A549 (cell line): ENCODE measurements at regions not wholly inside any gene's neighbourhood (a gene's known extent, or its start where the extent isn't known, plus 50 kb on each side); places are given as distances from the start of the nearest gene placed in this dataset.

Source experiments
- ATAC-seq, 2 experiments: fragments of 200-7000 bp in 1 of 2; fragments of >200 bp in 1 of 2; cut with Nextera tagmentation in 1 of 2; cut with Tn5 transposase in 1 of 2; 3 replicates each; pipeline versions ENCODE4 v1.8.0 to v1.9.1; 2018 to 2020; ENCODE audit warnings: mild to moderate bottlenecking in 1 of 2, moderate library complexity in 1 of 2
- CTCF ChIA-PET: fragments of 300-600 bp; sonication (Branson Sonifier 250); formaldehyde crosslinking; extraction: SDS; loops from one replicate; lab custom pipeline; 2021; ENCODE audit warnings: antibody characterized with exemption, inconsistent platforms; lab: Yijun Ruan, JAX
- POLR2A ChIA-PET: fragments of 350-600 bp; formaldehyde crosslinking; extraction: SDS; loops from one replicate; lab custom pipeline; 2021; ENCODE audit warnings: antibody characterized with exemption, inconsistent platforms; lab: Yijun Ruan, JAX
- DNase-seq, 2 experiments: peaks; one replicate each; pipeline versions ENCODE4 v3.0.0 to v3.0.0-alpha.2; 2011 to 2016; ENCODE audit warnings: low read depth in 1 of 2, low spot score in 1 of 2
- FAIRE-seq: peaks from 2 replicates; lab custom pipeline; 2011; peaks lifted over from hg19 to GRCh38; lab: Jason Lieb, UNC
- H3K27ac ChIP-seq, 2 experiments: fragments of >200 bp; sonication (Bioruptor Twin); formaldehyde crosslinking; 3 replicates each; pipeline ENCODE4 v1.5.1; 2016 to 2017
- H3K4me1 ChIP-seq: fragments of >200 bp; sonication (Bioruptor Twin); formaldehyde crosslinking; 3 replicates; pipeline ENCODE4 v1.6.1; 2016
- H3K4me2 ChIP-seq: fragments of >200 bp; sonication (Bioruptor Twin); formaldehyde crosslinking; 3 replicates; pipeline ENCODE4 v1.6.1; 2016
- H3K4me3 ChIP-seq: fragments of >200 bp; sonication (Bioruptor Twin); formaldehyde crosslinking; 3 replicates; pipeline ENCODE4 v1.5.1; 2016
- H3K9me3 ChIP-seq: fragments of >200 bp; sonication (Bioruptor Twin); formaldehyde crosslinking; 3 replicates; pipeline ENCODE4 v1.6.1; 2016
- BCL3 ChIP-seq: fragments of >200 bp; sonication (Bioruptor Twin); formaldehyde crosslinking; IDR thresholded peaks from 3 replicates; pipeline ENCODE4 v1.6.1; 2016
- CHD2 ChIP-seq: fragments of 150-350 bp; IDR thresholded peaks from 2 replicates; pipeline ENCODE4 v1.6.1; 2014; ENCODE audit warnings: low read length; ENCODE audit not compliant: partially characterized antibody
- CHD4 ChIP-seq: fragments of 200-600 bp; sonication (generic); IDR thresholded peaks from 2 replicates; pipeline ENCODE4 v1.6.1; 2016; ENCODE audit warnings: antibody characterized with exemption, mild to moderate bottlenecking, borderline replicate concordance
- EHMT2 ChIP-seq: fragments of 200-600 bp; sonication (generic); IDR thresholded peaks from 2 replicates; pipeline ENCODE4 v1.6.1; 2016; ENCODE audit warnings: antibody characterized with exemption, low read depth, mild to moderate bottlenecking, moderate library complexity
- ELK1 ChIP-seq: fragments of 150-350 bp; IDR thresholded peaks from 2 replicates; pipeline ENCODE4 v1.6.1; 2014; ENCODE audit warnings: low read depth, mild to moderate bottlenecking, low read length
- EP300 ChIP-seq, 2 experiments: fragments of >200 bp; sonication (Bioruptor Twin); formaldehyde crosslinking; IDR thresholded peaks; 2 replicates in 1 of 2; 3 replicates in 1 of 2; pipeline ENCODE4 v1.6.1; 2016 to 2017
- ESRRA ChIP-seq: fragments of 150-350 bp; IDR thresholded peaks from 2 replicates; pipeline ENCODE4 v1.6.1; 2014; ENCODE audit warnings: mild to moderate bottlenecking, low read length, borderline replicate concordance
- FOSL2 ChIP-seq, 2 experiments: fragments of 450-650 bp in 1 of 2; fragments of >200 bp in 1 of 2; sonication (Bioruptor Twin) in 1 of 2; formaldehyde crosslinking; IDR thresholded peaks; 2 replicates each; pipeline versions ENCODE4 v1.5.0 to v1.6.1; 2016 to 2020; ENCODE audit warnings: mild to moderate bottlenecking in 1 of 2, moderate library complexity in 1 of 2
- GATA3 ChIP-seq: IDR thresholded peaks from 2 replicates; pipeline ENCODE4 v1.6.1; 2012; ENCODE audit warnings: borderline replicate concordance
- HES2 ChIP-seq: fragments of >200 bp; sonication (Bioruptor Twin); formaldehyde crosslinking; IDR thresholded peaks from 2 replicates; pipeline ENCODE4 v1.6.1; 2016
- HOXA7 ChIP-seq: fragments of 250-450 bp; sonication (Bioruptor Pico); IDR thresholded peaks from 2 replicates; pipeline ENCODE4 v1.5.0; 2020; ENCODE audit warnings: mild to moderate bottlenecking, moderate library complexity
- HOXB13 ChIP-seq: fragments of 250-450 bp; sonication (Bioruptor Pico); IDR thresholded peaks from 2 replicates; pipeline ENCODE4 v1.5.0; 2020; ENCODE audit warnings: low read depth, mild to moderate bottlenecking, moderate library complexity
- HOXB5 ChIP-seq: fragments of 250-450 bp; sonication (Bioruptor Pico); IDR thresholded peaks from 2 replicates; pipeline ENCODE4 v1.5.0; 2020; ENCODE audit warnings: mild to moderate bottlenecking, moderate library complexity
- JUN ChIP-seq, 2 experiments: fragments of >200 bp; sonication (Bioruptor Twin); formaldehyde crosslinking; IDR thresholded peaks; 2 replicates in 1 of 2; 3 replicates in 1 of 2; pipeline ENCODE4 v1.6.1; 2016 to 2017
- JUNB ChIP-seq: fragments of >200 bp; sonication (Bioruptor Twin); formaldehyde crosslinking; IDR thresholded peaks from 2 replicates; pipeline ENCODE4 v1.6.1; 2016
- MAZ ChIP-seq: fragments of 150-350 bp; IDR thresholded peaks from 2 replicates; pipeline ENCODE4 v1.6.1; 2014; ENCODE audit warnings: antibody characterized with exemption, low read depth, low read length, borderline replicate concordance
- MYC ChIP-seq: IDR thresholded peaks from 2 replicates; pipeline ENCODE4 v1.6.1; 2012; ENCODE audit warnings: mild to moderate bottlenecking, inconsistent platforms, low read length, improper control_type of control experiment, borderline replicate concordance
- PBX3 ChIP-seq: IDR thresholded peaks from 2 replicates; pipeline ENCODE4 v1.6.1; 2012
- PHF8 ChIP-seq: fragments of 200-600 bp; sonication (generic); IDR thresholded peaks from 2 replicates; pipeline ENCODE4 v1.6.1; 2016; ENCODE audit warnings: low read depth, mild to moderate bottlenecking, antibody characterized with exemption, moderate library complexity, borderline replicate concordance
- POLR2A ChIP-seq: IDR thresholded peaks from 2 replicates; pipeline ENCODE4 v1.6.1; 2012; ENCODE audit warnings: mild to moderate bottlenecking, low read length
- RAD21 ChIP-seq, 2 experiments: fragments of >200 bp in 1 of 2; sonication (Bioruptor Twin) in 1 of 2; formaldehyde crosslinking in 1 of 2; IDR thresholded peaks in 1 of 2; conservative IDR thresholded peaks in 1 of 2; 2 replicates in 1 of 2; 3 replicates in 1 of 2; pipeline ENCODE4 v1.6.1; 2012 to 2018; ENCODE audit warnings: inconsistent platforms in 1 of 2
- RARB ChIP-seq: fragments of 250-450 bp; sonication (Bioruptor Pico); IDR thresholded peaks from 2 replicates; pipeline ENCODE4 v1.8.0; 2021; ENCODE audit warnings: mild to moderate bottlenecking, moderate library complexity
- RCOR1 ChIP-seq: fragments of 150-350 bp; IDR thresholded peaks from 2 replicates; pipeline ENCODE4 v1.6.1; 2014; ENCODE audit warnings: antibody characterized with exemption, low read length, low read depth
- RFX5 ChIP-seq: fragments of 450-650 bp; IDR thresholded peaks from 2 replicates; pipeline ENCODE4 v1.7.1; 2014; ENCODE audit warnings: antibody characterized with exemption, mild to moderate bottlenecking, moderate library complexity
- RNF2 ChIP-seq: fragments of 200-600 bp; sonication (generic); IDR thresholded peaks from 2 replicates; pipeline ENCODE4 v1.6.1; 2016; ENCODE audit warnings: low read depth, mild to moderate bottlenecking, antibody characterized with exemption, moderate library complexity, borderline replicate concordance
- SMC3 ChIP-seq: fragments of >200 bp; sonication (Bioruptor Twin); formaldehyde crosslinking; IDR thresholded peaks from 3 replicates; pipeline ENCODE4 v1.6.1; 2018; ENCODE audit warnings: inconsistent platforms
- ZNF302 ChIP-seq: fragments of 250-450 bp; sonication (Bioruptor Pico); IDR thresholded peaks from 2 replicates; pipeline ENCODE4 v1.9.0; 2021; ENCODE audit warnings: inconsistent platforms, mild to moderate bottlenecking, moderate library complexity
- WGBS: methylation state at CpG from one replicate; pipeline ENCODE4 v1.1.6; 2017; ENCODE audit errors: missing lambda C conversion rate; 5-methylcytosine and 5-hydroxymethylcytosine counted together

GRCh38 chr4:79850626-79851025 is 222.4 kb downstream of the ANTXR2 start:
- no peak overlapping the region for H3K27ac ChIP-seq
- DNase-seq (no peak), FAIRE-seq (no peak)
- POLR2A ChIA-PET: no interaction called here
- H3K4me3 ChIP-seq: no peak overlapping the region
- CTCF ChIA-PET: no interaction called here
- TF ChIP-seq CHD4 (no peak), RARB (no peak), HOXA7 (no peak), MYC (no peak), ESRRA (no peak), SMC3 (no peak), EHMT2 (no peak), ZNF302 (CRISPR knock-in tag) (no peak)
- TF ChIP-seq, all 56 proteins: peak for 0
- H3K4me2 ChIP-seq: no peak overlapping the region
- H3K4me1 ChIP-seq: no peaks in the 10 kb centered on the region
- no peak for ATAC-seq
- no peaks in the 10 kb centered on the region for H3K9me3 ChIP-seq
- 59% methylated on average over 3 of the region's 3 CpGs for WGBS

- FAIRE-seq (no peak), DNase-seq (no peak), ATAC-seq (no peak)
- Histone ChIP-seq H3K9me3 (no peaks in the 10 kb centered on the region), H3K4me1 (no peaks in the 10 kb centered on the region), H3K4me3 (no peak overlapping the region), H3K27ac (no peak overlapping the region), H3K4me2 (no peak overlapping the region)
- ChIA-PET POLR2A (no interaction called here), CTCF (no interaction called here)
- 8% methylated on average over 1 of the region's 1 CpG for WGBS
- TF ChIP-seq POLR2A: no peak
- no peak for TF ChIP-seq GATA3
- no peak for TF ChIP-seq RCOR1
- no peak for TF ChIP-seq PBX3
- TF ChIP-seq, all 56 proteins: peak for 0
Measured at GRCh38 chr4:79848329-79848728, 224.7 kb downstream of the ANTXR2 start.

GRCh38 chr4:79847411-79847810 is 225.6 kb downstream of the ANTXR2 start:
- Histone ChIP-seq H3K4me1 (no peaks in the 10 kb centered on the region), H3K27ac (no peak overlapping the region), H3K4me2 (no peak overlapping the region), H3K4me3 (no peak overlapping the region), H3K9me3 (no peaks in the 10 kb centered on the region)
- TF ChIP-seq RNF2 (no peak), PHF8 (no peak), RAD21 (conservative IDR thresholded peaks at IDR 0.05 in 1 of 2, IDR thresholded peaks at IDR 0.05 in 1 of 2) (no peak), HOXA7 (no peak), POLR2A (no peak), BCL3 (no peak), CHD2 (no peak)
- ATAC-seq: no peak
- ChIA-PET CTCF (no interaction called here), POLR2A (no interaction called here)
- WGBS: 17% methylated on average over 2 of the region's 2 CpGs
- no peak for DNase-seq
- FAIRE-seq: no peak

GRCh38 chr4:79842162-79842561 is 230.9 kb downstream of the ANTXR2 start:
- ChIA-PET CTCF (no interaction called here), POLR2A (no interaction called here)
- ATAC-seq (no peak), DNase-seq (no peak), FAIRE-seq (no peak)
- TF ChIP-seq ELK1 (no peak), HOXB5 (CRISPR knock-in tag) (no peak), EP300 (IDR thresholded peaks at IDR 0.05) (no peak), PBX3 (no peak), HOXB13 (CRISPR knock-in tag) (no peak), JUNB (no peak), HES2 (no peak), ESRRA (no peak), RFX5 (no peak), FOSL2 (IDR thresholded peaks at IDR 0.05) (no peak), FOSL2 (CRISPR knock-in tag; IDR thresholded peaks at IDR 0.05) (no peak), MAZ (no peak), EHMT2 (no peak), JUN (IDR thresholded peaks at IDR 0.05) (no peak), CHD2 (no peak)
- H3K4me1 ChIP-seq: no peaks in the 10 kb centered on the region
- no peak overlapping the region for H3K4me2 ChIP-seq
- no peak overlapping the region for H3K27ac ChIP-seq
- no peak overlapping the region for H3K4me3 ChIP-seq
- no peaks in the 10 kb centered on the region for H3K9me3 ChIP-seq
